HEK293 (cell line): ENCODE measurements at regions not wholly inside any gene's neighbourhood (a gene's known extent, or its start where the extent isn't known, plus 50 kb on each side); places are given as distances from the start of the nearest gene placed in this dataset.

Experiments
- CTCF ChIA-PET: fragments of 350-600 bp; formaldehyde crosslinking; extraction: SDS; loops from one replicate; lab custom pipeline; 2021; ENCODE audit warnings: antibody characterized with exemption; lab: Yijun Ruan, JAX
- POLR2A ChIA-PET: fragments of 300-600 bp; formaldehyde crosslinking; extraction: SDS; loops from one replicate; lab custom pipeline; 2020; ENCODE audit warnings: antibody characterized with exemption, inconsistent platforms; lab: Yijun Ruan, JAX
- H3K27ac ChIP-seq: fragments of 200-500 bp; sonication (Bioruptor generic); 2 replicates; pipeline ENCODE4 v1.5.1; 2014; ENCODE audit warnings: low read depth, low read length, control low read depth, inconsistent platforms; ENCODE audit errors: extremely low read depth
- H3K36me3 ChIP-seq, 2 experiments: fragments of 200-500 bp in 1 of 2; sonication (Bioruptor generic) in 1 of 2; 1 replicate in 1 of 2; 2 replicates in 1 of 2; pipeline ENCODE4 v1.5.1; 2014 to 2017; ENCODE audit warnings: inconsistent platforms in 2 of 2, low read length in 2 of 2; ENCODE audit not compliant: control insufficient read depth in 2 of 2, insufficient read depth in 1 of 2
- H3K4me1 ChIP-seq: fragments of 200-500 bp; sonication (Bioruptor generic); 2 replicates; pipeline ENCODE4 v1.5.1; 2014; ENCODE audit warnings: mild to moderate bottlenecking, low read length, inconsistent platforms; ENCODE audit not compliant: control insufficient read depth, insufficient read depth
- H3K4me3 ChIP-seq: 2 replicates; pipeline ENCODE4 v1.5.1; 2011; ENCODE audit warnings: low read depth, mild to moderate bottlenecking, control low read depth, low read length, moderate library complexity
- H3K9me3 ChIP-seq: fragments of 200-500 bp; sonication (Bioruptor generic); 2 replicates; pipeline ENCODE4 v1.5.1; 2014; ENCODE audit warnings: low read depth, low read length, inconsistent platforms; ENCODE audit not compliant: control insufficient read depth, insufficient read depth
- BCL11A ChIP-seq: fragments of 450-650 bp; formaldehyde crosslinking; IDR thresholded peaks from 2 replicates; pipeline ENCODE4 v1.5.1; 2016; ENCODE audit warnings: low read depth, missing biosample characterization, missing genetic modification characterization
- GLI2 ChIP-seq: fragments of 450-650 bp; formaldehyde crosslinking; IDR thresholded peaks from 2 replicates; pipeline ENCODE4; 2017; ENCODE audit warnings: missing biosample characterization, missing genetic modification characterization, low read depth, borderline replicate concordance
- KLF1 ChIP-seq: fragments of 450-650 bp; formaldehyde crosslinking; IDR thresholded peaks from 2 replicates; pipeline ENCODE4 v1.5.1; 2016; ENCODE audit warnings: missing biosample characterization, missing genetic modification characterization
- KLF8 ChIP-seq: fragments of 450-650 bp; formaldehyde crosslinking; IDR thresholded peaks from 2 replicates; pipeline ENCODE4 v1.5.1; 2016; ENCODE audit warnings: missing biosample characterization, missing genetic modification characterization
- MEIS1 ChIP-seq: sonication (generic); formaldehyde crosslinking; IDR thresholded peaks from 2 replicates; pipeline ENCODE4 v1.8.1; 2022; ENCODE audit warnings: missing genetic modification reagents, mild to moderate bottlenecking, borderline replicate concordance
- SETDB1 ChIP-seq: IDR thresholded peaks from one replicate; pipeline ENCODE4 v1.6.1; 2017; ENCODE audit warnings: mild to moderate bottlenecking, low read length, moderate library complexity, mixed read lengths; ENCODE audit not compliant: insufficient read length
- YY1 ChIP-seq: fragments of 450-650 bp; formaldehyde crosslinking; IDR thresholded peaks from 2 replicates; pipeline ENCODE4 v1.5.1; 2018; ENCODE audit warnings: missing biosample characterization, missing genetic modification characterization
- ZBTB1 ChIP-seq: fragments of 450-650 bp; formaldehyde crosslinking; IDR thresholded peaks from 2 replicates; pipeline ENCODE4 v1.5.1; 2016; ENCODE audit warnings: missing biosample characterization, missing genetic modification characterization
- ZNF202 ChIP-seq: fragments of 450-650 bp; formaldehyde crosslinking; IDR thresholded peaks from 2 replicates; pipeline ENCODE4 v1.5.1; 2016; ENCODE audit warnings: missing biosample characterization, missing genetic modification characterization, borderline replicate concordance
- ZNF266 ChIP-seq: fragments of 450-650 bp; formaldehyde crosslinking; IDR thresholded peaks from 2 replicates; pipeline ENCODE4 v1.5.1; 2016; ENCODE audit warnings: missing biosample characterization, missing genetic modification characterization, low read depth
- ZNF335 ChIP-seq: fragments of 450-650 bp; formaldehyde crosslinking; conservative IDR thresholded peaks from 2 replicates; pipeline ENCODE4 v1.5.1; 2016; ENCODE audit warnings: missing biosample characterization, missing genetic modification characterization
- ZNF341 ChIP-seq: fragments of 450-650 bp; formaldehyde crosslinking; IDR thresholded peaks from 2 replicates; pipeline ENCODE4; 2016; ENCODE audit warnings: low read depth, missing biosample characterization, missing genetic modification characterization
- ZNF354C ChIP-seq: fragments of 450-650 bp; formaldehyde crosslinking; IDR thresholded peaks from 2 replicates; pipeline ENCODE4 v1.5.1; 2016; ENCODE audit warnings: missing biosample characterization, missing genetic modification characterization, low read depth, borderline replicate concordance
- ZNF394 ChIP-seq: fragments of 450-650 bp; formaldehyde crosslinking; IDR thresholded peaks from 2 replicates; pipeline ENCODE4 v1.5.1; 2016; ENCODE audit warnings: missing biosample characterization, missing genetic modification characterization, mild to moderate bottlenecking, moderate library complexity, borderline replicate concordance
- ZNF433 ChIP-seq: fragments of 450-650 bp; formaldehyde crosslinking; IDR thresholded peaks from 2 replicates; pipeline ENCODE4 v1.5.1; 2016; ENCODE audit warnings: missing biosample characterization, missing genetic modification characterization, low read depth
- ZNF521 ChIP-seq: fragments of 450-650 bp; formaldehyde crosslinking; IDR thresholded peaks from 2 replicates; pipeline ENCODE4 v1.5.1; 2017; ENCODE audit warnings: missing biosample characterization, mild to moderate bottlenecking, missing genetic modification characterization
- ZNF768 ChIP-seq: fragments of 450-650 bp; formaldehyde crosslinking; IDR thresholded peaks from 2 replicates; pipeline ENCODE4 v1.5.1; 2018; ENCODE audit warnings: missing biosample characterization, mild to moderate bottlenecking, missing genetic modification characterization
- TF ChIP-seq, protein P1 (sequence below): IDR thresholded peaks from 2 replicates; pipeline ENCODE4 v1.6.1; 2011; ENCODE audit warnings: mild to moderate bottlenecking, low read depth, low read length, borderline replicate concordance
- TF ChIP-seq, protein P2 (sequence below): fragments of 450-650 bp; formaldehyde crosslinking; IDR thresholded peaks from 2 replicates; pipeline ENCODE4 v1.5.1; 2016; ENCODE audit warnings: missing biosample characterization, missing genetic modification characterization
- TF ChIP-seq, protein P3 (sequence below): fragments of 450-650 bp; formaldehyde crosslinking; IDR thresholded peaks from 2 replicates; pipeline ENCODE4 v1.5.1; 2017; ENCODE audit warnings: missing biosample characterization, missing genetic modification characterization
- TF ChIP-seq, protein P4 (sequence below): fragments of 450-650 bp; formaldehyde crosslinking; IDR thresholded peaks from 2 replicates; pipeline ENCODE4 v1.5.1; 2017; ENCODE audit warnings: missing biosample characterization, missing genetic modification characterization
- TF ChIP-seq, protein P5 (sequence below): fragments of 450-650 bp; formaldehyde crosslinking; IDR thresholded peaks from 2 replicates; pipeline ENCODE4 v1.5.1; 2016; ENCODE audit warnings: missing biosample characterization, missing genetic modification characterization
- TF ChIP-seq, protein P6 (sequence below): fragments of 450-650 bp; formaldehyde crosslinking; IDR thresholded peaks from 2 replicates; pipeline ENCODE4; 2016; ENCODE audit warnings: missing biosample characterization, missing genetic modification characterization

DNA sequence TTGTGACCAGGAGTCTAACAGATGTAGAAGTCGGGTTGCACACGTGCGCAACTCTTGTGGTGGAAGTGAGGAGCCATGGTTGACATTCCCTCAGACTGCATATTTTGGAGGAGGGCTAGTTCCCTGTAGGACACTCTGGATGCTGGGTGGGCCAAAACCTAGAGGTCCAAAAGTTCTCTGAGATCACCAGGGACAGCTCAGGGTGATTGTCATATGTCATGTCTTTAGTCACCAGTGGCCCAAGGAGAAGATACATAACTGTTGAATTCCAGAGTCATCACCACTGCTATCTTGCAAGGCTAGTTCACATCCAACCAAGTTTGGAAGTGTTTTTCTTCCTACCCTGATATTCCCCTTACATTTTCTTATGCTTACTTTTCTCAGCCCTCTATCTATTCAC lies 95.2 kb upstream of the C3orf80 start (continued):
- TF ChIP-seq BCL11A (tag by site-specific recombination) = no peak
- TF ChIP-seq, protein P1, sequence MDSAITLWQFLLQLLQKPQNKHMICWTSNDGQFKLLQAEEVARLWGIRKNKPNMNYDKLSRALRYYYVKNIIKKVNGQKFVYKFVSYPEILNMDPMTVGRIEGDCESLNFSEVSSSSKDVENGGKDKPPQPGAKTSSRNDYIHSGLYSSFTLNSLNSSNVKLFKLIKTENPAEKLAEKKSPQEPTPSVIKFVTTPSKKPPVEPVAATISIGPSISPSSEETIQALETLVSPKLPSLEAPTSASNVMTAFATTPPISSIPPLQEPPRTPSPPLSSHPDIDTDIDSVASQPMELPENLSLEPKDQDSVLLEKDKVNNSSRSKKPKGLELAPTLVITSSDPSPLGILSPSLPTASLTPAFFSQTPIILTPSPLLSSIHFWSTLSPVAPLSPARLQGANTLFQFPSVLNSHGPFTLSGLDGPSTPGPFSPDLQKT = no peak
- TF ChIP-seq, protein P2, sequence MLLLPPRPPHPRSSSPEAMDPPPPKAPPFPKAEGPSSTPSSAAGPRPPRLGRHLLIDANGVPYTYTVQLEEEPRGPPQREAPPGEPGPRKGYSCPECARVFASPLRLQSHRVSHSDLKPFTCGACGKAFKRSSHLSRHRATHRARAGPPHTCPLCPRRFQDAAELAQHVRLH = no peak
- TF ChIP-seq, protein P3, sequence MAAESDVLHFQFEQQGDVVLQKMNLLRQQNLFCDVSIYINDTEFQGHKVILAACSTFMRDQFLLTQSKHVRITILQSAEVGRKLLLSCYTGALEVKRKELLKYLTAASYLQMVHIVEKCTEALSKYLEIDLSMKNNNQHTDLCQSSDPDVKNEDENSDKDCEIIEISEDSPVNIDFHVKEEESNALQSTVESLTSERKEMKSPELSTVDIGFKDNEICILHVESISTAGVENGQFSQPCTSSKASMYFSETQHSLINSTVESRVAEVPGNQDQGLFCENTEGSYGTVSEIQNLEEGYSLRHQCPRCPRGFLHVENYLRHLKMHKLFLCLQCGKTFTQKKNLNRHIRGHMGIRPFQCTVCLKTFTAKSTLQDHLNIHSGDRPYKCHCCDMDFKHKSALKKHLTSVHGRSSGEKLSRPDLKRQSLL (tag by site-specific recombination) = no peak
- no peak for TF ChIP-seq MEIS1

DNA sequence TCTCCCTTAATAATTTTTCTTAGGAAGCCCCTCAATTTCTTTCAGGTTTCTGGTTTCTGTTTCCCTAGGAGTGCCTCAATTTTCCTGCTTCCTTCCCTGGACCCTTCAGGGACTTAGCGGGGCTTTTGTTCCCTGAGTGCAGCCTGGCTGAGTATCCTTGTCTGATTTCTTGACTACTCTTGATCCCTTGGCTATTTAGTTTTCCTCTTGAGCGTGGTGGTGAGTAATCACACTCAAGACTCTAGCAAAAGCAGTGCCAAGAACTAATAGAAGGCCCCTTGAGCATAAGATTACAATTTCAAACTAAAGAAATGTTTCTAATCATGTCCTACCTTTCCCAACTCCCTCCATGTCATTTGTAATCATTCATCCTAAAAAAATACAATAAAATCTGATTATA lies 94.3 kb upstream of the C3orf80 start:
- CTCF ChIA-PET = no interaction called here

DNA sequence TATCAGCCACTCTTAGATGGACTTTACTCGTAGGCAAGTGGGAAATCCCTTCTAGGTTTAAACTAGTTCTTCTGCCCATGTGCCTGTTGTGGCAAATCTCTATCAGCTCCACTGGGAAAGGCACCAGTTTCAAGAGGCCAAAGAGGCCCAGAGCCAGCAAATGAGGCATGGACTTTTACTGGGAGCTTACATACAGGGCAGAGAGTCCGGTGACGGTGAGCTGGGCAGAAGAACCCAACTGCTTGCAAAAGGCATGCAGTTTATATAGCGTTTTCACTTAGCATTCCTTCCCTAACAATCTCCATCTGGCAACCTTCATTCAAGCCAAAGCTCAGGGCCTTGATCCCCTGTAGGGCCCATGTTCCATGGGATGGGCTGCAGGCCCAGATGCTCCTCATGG lies 93.0 kb upstream of the C3orf80 start:
- Histone ChIP-seq H3K4me1 (no peaks in the 10 kb centered on the region), H3K4me3 (no peak overlapping the region)
- CTCF ChIA-PET = no interaction called here
- no peak for TF ChIP-seq ZNF341 (tag by site-specific recombination)
- TF ChIP-seq ZNF433 (tag by site-specific recombination) = no peak
- TF ChIP-seq ZNF202 (tag by site-specific recombination) = no peak
- no peak for TF ChIP-seq KLF8 (tag by site-specific recombination)
- TF ChIP-seq, protein P4, sequence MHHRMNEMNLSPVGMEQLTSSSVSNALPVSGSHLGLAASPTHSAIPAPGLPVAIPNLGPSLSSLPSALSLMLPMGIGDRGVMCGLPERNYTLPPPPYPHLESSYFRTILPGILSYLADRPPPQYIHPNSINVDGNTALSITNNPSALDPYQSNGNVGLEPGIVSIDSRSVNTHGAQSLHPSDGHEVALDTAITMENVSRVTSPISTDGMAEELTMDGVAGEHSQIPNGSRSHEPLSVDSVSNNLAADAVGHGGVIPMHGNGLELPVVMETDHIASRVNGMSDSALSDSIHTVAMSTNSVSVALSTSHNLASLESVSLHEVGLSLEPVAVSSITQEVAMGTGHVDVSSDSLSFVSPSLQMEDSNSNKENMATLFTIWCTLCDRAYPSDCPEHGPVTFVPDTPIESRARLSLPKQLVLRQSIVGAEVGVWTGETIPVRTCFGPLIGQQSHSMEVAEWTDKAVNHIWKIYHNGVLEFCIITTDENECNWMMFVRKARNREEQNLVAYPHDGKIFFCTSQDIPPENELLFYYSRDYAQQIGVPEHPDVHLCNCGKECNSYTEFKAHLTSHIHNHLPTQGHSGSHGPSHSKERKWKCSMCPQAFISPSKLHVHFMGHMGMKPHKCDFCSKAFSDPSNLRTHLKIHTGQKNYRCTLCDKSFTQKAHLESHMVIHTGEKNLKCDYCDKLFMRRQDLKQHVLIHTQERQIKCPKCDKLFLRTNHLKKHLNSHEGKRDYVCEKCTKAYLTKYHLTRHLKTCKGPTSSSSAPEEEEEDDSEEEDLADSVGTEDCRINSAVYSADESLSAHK = no peak
- TF ChIP-seq SETDB1 = no peak
- TF ChIP-seq, protein P5, sequence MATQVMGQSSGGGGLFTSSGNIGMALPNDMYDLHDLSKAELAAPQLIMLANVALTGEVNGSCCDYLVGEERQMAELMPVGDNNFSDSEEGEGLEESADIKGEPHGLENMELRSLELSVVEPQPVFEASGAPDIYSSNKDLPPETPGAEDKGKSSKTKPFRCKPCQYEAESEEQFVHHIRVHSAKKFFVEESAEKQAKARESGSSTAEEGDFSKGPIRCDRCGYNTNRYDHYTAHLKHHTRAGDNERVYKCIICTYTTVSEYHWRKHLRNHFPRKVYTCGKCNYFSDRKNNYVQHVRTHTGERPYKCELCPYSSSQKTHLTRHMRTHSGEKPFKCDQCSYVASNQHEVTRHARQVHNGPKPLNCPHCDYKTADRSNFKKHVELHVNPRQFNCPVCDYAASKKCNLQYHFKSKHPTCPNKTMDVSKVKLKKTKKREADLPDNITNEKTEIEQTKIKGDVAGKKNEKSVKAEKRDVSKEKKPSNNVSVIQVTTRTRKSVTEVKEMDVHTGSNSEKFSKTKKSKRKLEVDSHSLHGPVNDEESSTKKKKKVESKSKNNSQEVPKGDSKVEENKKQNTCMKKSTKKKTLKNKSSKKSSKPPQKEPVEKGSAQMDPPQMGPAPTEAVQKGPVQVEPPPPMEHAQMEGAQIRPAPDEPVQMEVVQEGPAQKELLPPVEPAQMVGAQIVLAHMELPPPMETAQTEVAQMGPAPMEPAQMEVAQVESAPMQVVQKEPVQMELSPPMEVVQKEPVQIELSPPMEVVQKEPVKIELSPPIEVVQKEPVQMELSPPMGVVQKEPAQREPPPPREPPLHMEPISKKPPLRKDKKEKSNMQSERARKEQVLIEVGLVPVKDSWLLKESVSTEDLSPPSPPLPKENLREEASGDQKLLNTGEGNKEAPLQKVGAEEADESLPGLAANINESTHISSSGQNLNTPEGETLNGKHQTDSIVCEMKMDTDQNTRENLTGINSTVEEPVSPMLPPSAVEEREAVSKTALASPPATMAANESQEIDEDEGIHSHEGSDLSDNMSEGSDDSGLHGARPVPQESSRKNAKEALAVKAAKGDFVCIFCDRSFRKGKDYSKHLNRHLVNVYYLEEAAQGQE (tag by site-specific recombination) = no peak
- TF ChIP-seq, protein P6, sequence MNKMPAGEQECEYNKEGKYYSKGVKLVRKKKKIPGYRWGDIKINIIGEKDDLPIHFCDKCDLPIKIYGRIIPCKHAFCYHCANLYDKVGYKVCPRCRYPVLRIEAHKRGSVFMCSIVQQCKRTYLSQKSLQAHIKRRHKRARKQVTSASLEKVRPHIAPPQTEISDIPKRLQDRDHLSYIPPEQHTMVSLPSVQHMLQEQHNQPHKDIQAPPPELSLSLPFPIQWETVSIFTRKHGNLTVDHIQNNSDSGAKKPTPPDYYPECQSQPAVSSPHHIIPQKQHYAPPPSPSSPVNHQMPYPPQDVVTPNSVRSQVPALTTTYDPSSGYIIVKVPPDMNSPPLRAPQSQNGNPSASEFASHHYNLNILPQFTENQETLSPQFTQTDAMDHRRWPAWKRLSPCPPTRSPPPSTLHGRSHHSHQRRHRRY (tag by site-specific recombination) = no peak
- no peak for TF ChIP-seq ZBTB1 (tag by site-specific recombination)
- no peak for TF ChIP-seq YY1 (tag by site-specific recombination)
- TF ChIP-seq ZNF521 = no peak
- TF ChIP-seq ZNF394 = no peak
- no peak for TF ChIP-seq ZNF768
- TF ChIP-seq ZNF354C (tag by site-specific recombination) = no peak
- no peak for TF ChIP-seq KLF1 (tag by site-specific recombination)
- TF ChIP-seq, all 188 proteins: peak for 0
- Histone ChIP-seq H3K9me3 (no peaks in the 10 kb centered on the region), H3K36me3 (no peaks in the 10 kb centered on the region), H3K27ac (no peak overlapping the region)
- POLR2A ChIA-PET = no interaction called here

More for the DNA sequence above, 94.3 kb upstream of the C3orf80 start:
- Histone ChIP-seq H3K36me3 (no peaks in the 10 kb centered on the region), H3K4me1 (no peaks in the 10 kb centered on the region), H3K27ac (no peak overlapping the region), H3K9me3 (no peaks in the 10 kb centered on the region), H3K4me3 (no peak overlapping the region)
- TF ChIP-seq ZNF335 (tag by site-specific recombination) (no peak), KLF8 (tag by site-specific recombination) (no peak), ZNF266 (tag by site-specific recombination) (no peak), GLI2 (tag by site-specific recombination) (no peak)
- POLR2A ChIA-PET = no interaction called here
